HG02840 (cell line): ENCODE measurements at regions not wholly inside any gene's neighbourhood (a gene's known extent, or its start where the extent isn't known, plus 50 kb on each side); places are given as distances from the start of the nearest gene placed in this dataset.
"Not testable (repeated sequence)": the region's sequence is repeated elsewhere in the genome, so short reads cannot be mapped to it uniquely, and the experiment has no call there.

ENCODE experiments used
- ATAC-seq: cut with Tn5 transposase; IDR thresholded peaks from one replicate; pipeline ENCODE4 v1.9.1; 2021; ENCODE audit warnings: mild to moderate bottlenecking, moderate library complexity, moderate number of reproducible peaks; ENCODE audit not compliant: unreplicated experiment, low FRiP score

GRCh38 chr3:152656214-152656971 lies 178.5 kb upstream of the P2RY1 start:
- ATAC-seq, result no peak

- ATAC-seq, result no peak
Observed at GRCh38 chr3:152656972-152657355, 178.0 kb upstream of the P2RY1 start.

GRCh38 chr3:152658977-152659720 lies 175.8 kb upstream of the P2RY1 start:
- ATAC-seq, result no peak

- no peak for ATAC-seq
Observed at GRCh38 chr3:152662157-152662556, 172.8 kb upstream of the P2RY1 start.

- ATAC-seq, result no peak
Observed at GRCh38 chr3:152664766-152665165, 170.2 kb upstream of the P2RY1 start.

- ATAC-seq, result no peak
Observed at GRCh38 chr3:152667267-152667666, 167.7 kb upstream of the P2RY1 start.

GRCh38 chr3:152669560-152669959 lies 165.4 kb upstream of the P2RY1 start:
- no peak for ATAC-seq

GRCh38 chr3:152671446-152672319 lies 163.2 kb upstream of the P2RY1 start:
- ATAC-seq, result no peak

- ATAC-seq, result no peak
Observed at GRCh38 chr3:152672320-152672649, 162.6 kb upstream of the P2RY1 start.

- no peak for ATAC-seq
Observed at GRCh38 chr3:152676810-152677379, 158.0 kb upstream of the P2RY1 start.

GRCh38 chr3:152677491-152677890 lies 157.4 kb upstream of the P2RY1 start:
- ATAC-seq, result no peak

GRCh38 chr3:152682477-152682876 lies 152.5 kb upstream of the P2RY1 start:
- ATAC-seq, result no peak

GRCh38 chr3:152683521-152683999 lies 151.4 kb upstream of the P2RY1 start:
- ATAC-seq, result no peak

GRCh38 chr3:152684279-152684678 lies 150.7 kb upstream of the P2RY1 start:
- no peak for ATAC-seq

- no peak for ATAC-seq
Observed at GRCh38 chr3:152688313-152688712, 146.6 kb upstream of the P2RY1 start.

- ATAC-seq, result not testable (repeated sequence)
Observed at GRCh38 chr3:152692326-152692725, 142.6 kb upstream of the P2RY1 start.

- not testable (repeated sequence) for ATAC-seq
Observed at GRCh38 chr3:152693521-152694250, 141.2 kb upstream of the P2RY1 start.

GRCh38 chr3:152695840-152696239 lies 139.1 kb upstream of the P2RY1 start:
- no peak for ATAC-seq

GRCh38 chr3:152696962-152697361 lies 138.0 kb upstream of the P2RY1 start:
- no peak for ATAC-seq
